K562 (cell line): ENCODE measurements at regions not wholly inside any gene's neighbourhood (a gene's known extent, or its start where the extent isn't known, plus 50 kb on each side); places are given as distances from the start of the nearest gene placed in this dataset.

Experiments used
- ATAC-seq: fragments of 200-7000 bp; cut with Tn5 transposase; 3 replicates; pipeline ENCODE4 v1.9.1; 2020; ENCODE audit warnings: moderate library complexity
- BruUV-seq: library from RNA; stranded (reverse); fragments of 400-500 nt; replicated peaks from 2 replicates; lab custom pipeline; 2021; lab: Mats Ljungman, UMichigan
- CTCF ChIA-PET: fragments of 300-600 bp; formaldehyde crosslinking; extraction: SDS; loops from one replicate; lab custom pipeline; 2021; ENCODE audit warnings: low intra/inter-chr PET ratio; lab: Yijun Ruan, JAX
- POLR2A ChIA-PET: fragments of 300-600, 350-650 bp; sonication (Branson Sonifier 250); formaldehyde crosslinking; extraction: SDS; loops from one replicate; lab custom pipeline; 2021; ENCODE audit warnings: antibody characterized with exemption, inconsistent platforms; lab: Yijun Ruan, JAX
- DNase-seq, 4 experiments: peaks; one replicate each; pipeline versions ENCODE4 v3.0.0 to v3.0.0-alpha.2; 2011 to 2018; ENCODE audit warnings: low spot score in 3 of 4, mixed read lengths in 3 of 4; ENCODE audit errors: extremely low read depth in 1 of 4
- FAIRE-seq: peaks from 2 replicates; lab custom pipeline; 2011; peaks lifted over from hg19 to GRCh38; lab: Jason Lieb, UNC
- H2AFZ ChIP-seq: 2 replicates; pipeline ENCODE4 v1.6.0; 2011; ENCODE audit warnings: low read depth, low read length, control low read depth, inconsistent platforms
- H3K27ac ChIP-seq: fragments of 200-600 bp; 3 replicates; pipeline ENCODE4 v1.8.0; 2011; ENCODE audit warnings: low read depth, mild to moderate bottlenecking, control low read depth, inconsistent platforms, low read length, moderate library complexity, mixed read lengths; ENCODE audit errors: extremely low read depth
- H3K27me3 ChIP-seq, 2 experiments: fragments of 300-600 bp in 1 of 2; 2 replicates in 1 of 2; 3 replicates in 1 of 2; pipeline versions ENCODE4 v1.6.0 to v1.8.0; 2011; ENCODE audit warnings: inconsistent platforms in 2 of 2, low read length in 2 of 2, mild to moderate bottlenecking in 1 of 2, mixed read lengths in 1 of 2, moderate library complexity in 1 of 2; ENCODE audit not compliant: control insufficient read depth in 2 of 2, insufficient read depth in 2 of 2
- H3K36me3 ChIP-seq: fragments of 300-600 bp; 3 replicates; pipeline ENCODE4 v1.8.0; 2011; ENCODE audit warnings: mild to moderate bottlenecking, low read length, inconsistent platforms; ENCODE audit not compliant: control insufficient read depth, insufficient read depth
- H3K4me1 ChIP-seq, 2 experiments: fragments of 200-600 bp in 1 of 2; replicated peaks in 1 of 2; 2 replicates in 1 of 2; 3 replicates in 1 of 2; pipeline versions ENCODE4 v1.5.1 to v1.8.0; 2011; ENCODE audit warnings: inconsistent platforms in 2 of 2, low read length in 2 of 2, mild to moderate bottlenecking in 1 of 2, mixed read lengths in 1 of 2, moderate library complexity in 1 of 2; ENCODE audit not compliant: control insufficient read depth in 2 of 2, insufficient read depth in 2 of 2
- H3K4me2 ChIP-seq: 2 replicates; pipeline ENCODE4 v1.6.1; 2011; ENCODE audit warnings: low read length, control low read depth, inconsistent platforms, mixed read lengths; ENCODE audit not compliant: insufficient read depth
- H3K4me3 ChIP-seq: fragments of 200-600 bp; sonication (generic), shearing (Covaris generic); 2 replicates; pipeline ENCODE4 v1.5.1; 2016; ENCODE audit warnings: control low read depth, inconsistent platforms
- H3K79me2 ChIP-seq: fragments of 200-600 bp; 3 replicates; pipeline ENCODE4 v1.8.0; 2011; ENCODE audit warnings: low read length, inconsistent platforms; ENCODE audit not compliant: control insufficient read depth, insufficient read depth
- H3K9ac ChIP-seq, 2 experiments: 2 replicates each; pipeline versions ENCODE4 v1.6.0 to v1.6.1; 2011; ENCODE audit warnings: low read depth in 2 of 2, low read length in 2 of 2, control low read depth in 1 of 2, inconsistent platforms in 1 of 2, mild to moderate bottlenecking in 1 of 2, mixed read lengths in 1 of 2; ENCODE audit not compliant: insufficient read depth in 1 of 2
- H3K9me1 ChIP-seq: one replicate; pipeline ENCODE4 v1.6.0; 2011; ENCODE audit warnings: inconsistent platforms, mild to moderate bottlenecking, low read length, moderate library complexity; ENCODE audit not compliant: control insufficient read depth, insufficient read depth
- H3K9me3 ChIP-seq: replicated peaks from 2 replicates; pipeline ENCODE4 v1.5.1; 2011; ENCODE audit warnings: low read depth, low read length, inconsistent platforms; ENCODE audit not compliant: control insufficient read depth, insufficient read depth
- H4K20me1 ChIP-seq: replicated peaks from 2 replicates; pipeline ENCODE4 v1.6.1; 2011; ENCODE audit warnings: low read length, inconsistent platforms, mixed read lengths; ENCODE audit not compliant: control insufficient read depth, insufficient read depth
- EGR1 ChIP-seq: fragments of 450-650 bp; conservative IDR thresholded peaks from 2 replicates; pipeline ENCODE4 v1.6.1; 2017; ENCODE audit warnings: mild to moderate bottlenecking
- GTF2A2 ChIP-seq: IDR thresholded peaks from 2 replicates; pipeline ENCODE4 v1.6.1; 2016; ENCODE audit warnings: mild to moderate bottlenecking, missing genetic modification characterization, missing compliant biosample characterization
- HNRNPL ChIP-seq: fragments of 200-400 bp; formaldehyde crosslinking; IDR thresholded peaks from 2 replicates; pipeline ENCODE4 v1.6.1; 2017; ENCODE audit warnings: low read depth, mild to moderate bottlenecking, low read length
- HOXB6 ChIP-seq: fragments of 250-450 bp; sonication (Bioruptor Pico); IDR thresholded peaks from 2 replicates; pipeline ENCODE4 v1.5.1; 2022; ENCODE audit warnings: mild to moderate bottlenecking, borderline replicate concordance
- JUNB ChIP-seq: fragments of 450-650 bp; formaldehyde crosslinking; conservative IDR thresholded peaks from 2 replicates; pipeline ENCODE4 v1.4.0; 2020; ENCODE audit warnings: mild to moderate bottlenecking
- NRF1 ChIP-seq, 2 experiments: fragments of 450-650 bp; IDR thresholded peaks in 1 of 2; conservative IDR thresholded peaks in 1 of 2; 2 replicates each; pipeline ENCODE4 v1.6.1; 2014; ENCODE audit warnings: mild to moderate bottlenecking in 2 of 2
- TAL1 ChIP-seq: fragments of 450-650 bp; IDR thresholded peaks from 2 replicates; pipeline ENCODE4 v1.6.1; 2016; ENCODE audit warnings: mild to moderate bottlenecking
- YY1 ChIP-seq, 3 experiments: IDR thresholded peaks; 2 replicates each; pipeline ENCODE4 v1.6.1; 2011; ENCODE audit warnings: low read length in 2 of 3, mild to moderate bottlenecking in 2 of 3, moderate library complexity in 2 of 3, borderline replicate concordance in 1 of 3, control low read depth in 1 of 3, low read depth in 1 of 3; ENCODE audit not compliant: insufficient read depth in 3 of 3, insufficient replicate concordance in 2 of 3, control insufficient read depth in 1 of 3, insufficient read length in 1 of 3; ENCODE audit errors: extremely low read depth in 1 of 3
- ZNF212 ChIP-seq: fragments of 450-650 bp; formaldehyde crosslinking; IDR thresholded peaks from 2 replicates; pipeline ENCODE4 v1.4.0; 2020; ENCODE audit warnings: mild to moderate bottlenecking
- ZNF23 ChIP-seq: fragments of 250-450 bp; sonication (Bioruptor Pico); IDR thresholded peaks from 2 replicates; pipeline ENCODE4 v1.4.0; 2020; ENCODE audit warnings: mild to moderate bottlenecking
- ZNF431 ChIP-seq: sonication (generic); formaldehyde crosslinking; IDR thresholded peaks from 2 replicates; pipeline ENCODE4 v1.8.0; 2022; ENCODE audit warnings: mild to moderate bottlenecking, missing genetic modification reagents
- ZNF584 ChIP-seq: fragments of 200-800 bp; sonication (Bioruptor generic); IDR thresholded peaks from 2 replicates; pipeline ENCODE4 v1.6.1; 2016; ENCODE audit warnings: low read depth, mild to moderate bottlenecking, missing genetic modification characterization, missing compliant biosample characterization
- ZNF778 ChIP-seq: fragments of 450-650 bp; formaldehyde crosslinking; IDR thresholded peaks from 2 replicates; pipeline ENCODE4 v1.4.0; 2020; ENCODE audit warnings: mild to moderate bottlenecking, moderate library complexity
- WGBS: fragments of 100-300 bp; shearing (Covaris generic); methylation state at CpG from one replicate; pipeline ENCODE4 v1.1.6; 2016; ENCODE audit warnings: low coverage, mixed read lengths; ENCODE audit not compliant: insufficient coverage; ENCODE audit errors: missing lambda C conversion rate; 5-methylcytosine and 5-hydroxymethylcytosine counted together
- in situ Hi-C: fragments of 300-500 bp; cut with MboI; formaldehyde crosslinking; loops from 4 replicates; pipeline ENCODE4 v1.15.0; 2018; ENCODE audit warnings: inconsistent platforms, mixed read lengths
- intact Hi-C: fragments of 100-400 bp; cut with micrococcal nuclease; formaldehyde crosslinking; loops from 2 replicates; pipeline ENCODE4 v1.14.2; 2022
- TF ChIP-seq, protein P1 (sequence below): fragments of 250-450 bp; sonication (Bioruptor Pico); IDR thresholded peaks from 2 replicates; pipeline ENCODE4 v1.6.1; 2021; ENCODE audit warnings: mild to moderate bottlenecking
- TF ChIP-seq, protein P2 (sequence below): sonication (generic); formaldehyde crosslinking; IDR thresholded peaks from 2 replicates; pipeline ENCODE4 v1.8.1; 2023; ENCODE audit warnings: mild to moderate bottlenecking, missing genetic modification reagents
- TF ChIP-seq, protein P3 (sequence below): fragments of 450-650 bp; IDR thresholded peaks from 2 replicates; pipeline ENCODE4 v1.6.1; 2016; ENCODE audit warnings: antibody characterized with exemption
- TF ChIP-seq, protein P4 (sequence below): fragments of 250-450 bp; sonication (Bioruptor Pico); IDR thresholded peaks from 2 replicates; pipeline ENCODE4 v1.4.0; 2020

DNA sequence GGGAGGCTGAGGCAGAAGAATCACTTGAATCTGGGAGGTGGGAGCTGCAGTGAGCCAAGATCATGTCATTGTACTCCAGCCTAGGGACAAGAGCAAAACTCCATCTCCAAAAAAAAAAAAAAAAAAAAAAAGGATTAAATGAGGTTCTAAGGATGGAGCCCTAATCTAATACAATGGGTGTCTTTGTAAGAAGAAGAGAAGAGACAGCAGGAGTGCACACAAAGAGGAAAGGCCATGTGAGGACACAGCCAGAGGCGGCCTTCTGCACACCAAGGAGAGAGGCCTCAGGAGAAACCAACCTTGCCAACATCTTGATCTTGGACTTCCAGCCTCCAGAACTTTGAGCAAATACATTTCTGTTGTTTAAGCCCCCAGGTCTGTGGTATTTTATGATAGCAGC, 66.6 kb upstream of the CECR2 start (continued):
- TF ChIP-seq YY1 (IDR thresholded peaks at IDR 0.05; ENCODE audit: borderline replicate concordance in 1 of 3, control insufficient read depth in 1 of 3, extremely low read depth in 1 of 3, insufficient read depth in 3 of 3, insufficient read length in 1 of 3, insufficient replicate concordance in 2 of 3, low read depth in 1 of 3, low read length in 2 of 3) (no peak), ZNF212 (CRISPR knock-in tag) (no peak), GTF2A2 (no peak), HNRNPL (no peak)
- TF ChIP-seq, protein P1, sequence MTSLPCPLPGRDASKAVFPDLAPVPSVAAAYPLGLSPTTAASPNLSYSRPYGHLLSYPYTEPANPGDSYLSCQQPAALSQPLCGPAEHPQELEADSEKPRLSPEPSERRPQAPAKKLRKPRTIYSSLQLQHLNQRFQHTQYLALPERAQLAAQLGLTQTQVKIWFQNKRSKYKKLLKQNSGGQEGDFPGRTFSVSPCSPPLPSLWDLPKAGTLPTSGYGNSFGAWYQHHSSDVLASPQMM (CRISPR knock-in tag): no peak
- TF ChIP-seq, protein P2, sequence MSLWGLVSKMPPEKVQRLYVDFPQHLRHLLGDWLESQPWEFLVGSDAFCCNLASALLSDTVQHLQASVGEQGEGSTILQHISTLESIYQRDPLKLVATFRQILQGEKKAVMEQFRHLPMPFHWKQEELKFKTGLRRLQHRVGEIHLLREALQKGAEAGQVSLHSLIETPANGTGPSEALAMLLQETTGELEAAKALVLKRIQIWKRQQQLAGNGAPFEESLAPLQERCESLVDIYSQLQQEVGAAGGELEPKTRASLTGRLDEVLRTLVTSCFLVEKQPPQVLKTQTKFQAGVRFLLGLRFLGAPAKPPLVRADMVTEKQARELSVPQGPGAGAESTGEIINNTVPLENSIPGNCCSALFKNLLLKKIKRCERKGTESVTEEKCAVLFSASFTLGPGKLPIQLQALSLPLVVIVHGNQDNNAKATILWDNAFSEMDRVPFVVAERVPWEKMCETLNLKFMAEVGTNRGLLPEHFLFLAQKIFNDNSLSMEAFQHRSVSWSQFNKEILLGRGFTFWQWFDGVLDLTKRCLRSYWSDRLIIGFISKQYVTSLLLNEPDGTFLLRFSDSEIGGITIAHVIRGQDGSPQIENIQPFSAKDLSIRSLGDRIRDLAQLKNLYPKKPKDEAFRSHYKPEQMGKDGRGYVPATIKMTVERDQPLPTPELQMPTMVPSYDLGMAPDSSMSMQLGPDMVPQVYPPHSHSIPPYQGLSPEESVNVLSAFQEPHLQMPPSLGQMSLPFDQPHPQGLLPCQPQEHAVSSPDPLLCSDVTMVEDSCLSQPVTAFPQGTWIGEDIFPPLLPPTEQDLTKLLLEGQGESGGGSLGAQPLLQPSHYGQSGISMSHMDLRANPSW (CRISPR knock-in tag): no peak
- TF ChIP-seq, all 486 proteins: peak for 0

DNA sequence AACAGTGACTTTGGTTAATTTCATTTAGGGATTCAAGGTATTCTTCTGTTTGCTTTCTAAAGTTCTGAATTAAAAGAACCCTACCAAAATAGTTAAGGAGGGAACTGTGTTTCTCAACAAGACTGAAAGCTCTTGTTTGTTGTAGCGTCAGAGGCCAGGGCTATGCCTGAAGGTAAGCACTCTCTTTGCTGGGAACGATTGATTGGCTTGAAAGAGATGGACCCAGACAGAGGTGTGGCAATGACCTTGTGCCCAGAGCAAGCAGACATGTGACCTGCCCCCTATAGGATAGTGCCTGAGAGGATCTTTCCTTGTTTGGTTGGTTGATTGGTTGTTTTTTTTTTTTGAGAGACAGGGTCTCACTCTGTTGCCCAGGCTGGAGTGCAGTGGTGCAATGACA, 68.3 kb upstream of the CECR2 start:
- H3K36me3 ChIP-seq: no peaks in the 10 kb centered on the region
- no peak overlapping the region for H3K27ac ChIP-seq
- H3K4me2 ChIP-seq: no peak overlapping the region
- H3K27me3 ChIP-seq: peaks cover 6 to 13% of the 10 kb centered on the region in 2 experiments; a peak in 4 of 5 replicates
- ATAC-seq (no peak), FAIRE-seq (no peak), DNase-seq (no peak)
- H3K79me2 ChIP-seq: no peaks in the 10 kb centered on the region
- intact Hi-C loops: no loop called here
- BruUV-seq: no TSS peak
- H3K4me1 ChIP-seq: no peaks in the 10 kb centered on the region
- H3K9ac ChIP-seq: no peak overlapping the region
- 0% methylated on average over 2 of the region's 2 CpGs for WGBS
- H3K9me3 ChIP-seq: no peaks in the 10 kb centered on the region
- H3K9me1 ChIP-seq: no peaks in the 10 kb centered on the region
- POLR2A ChIA-PET: no interaction called here
- no peaks in the 10 kb centered on the region; the same call in 1 of the 2 replicates for H4K20me1 ChIP-seq
- H2AFZ ChIP-seq: no peak overlapping the region
- no peak overlapping the region for H3K4me3 ChIP-seq
- CTCF ChIA-PET: no interaction called here
- in situ Hi-C loops: no loop called here
- TF ChIP-seq ZNF431: no peak
- TF ChIP-seq, protein P3, sequence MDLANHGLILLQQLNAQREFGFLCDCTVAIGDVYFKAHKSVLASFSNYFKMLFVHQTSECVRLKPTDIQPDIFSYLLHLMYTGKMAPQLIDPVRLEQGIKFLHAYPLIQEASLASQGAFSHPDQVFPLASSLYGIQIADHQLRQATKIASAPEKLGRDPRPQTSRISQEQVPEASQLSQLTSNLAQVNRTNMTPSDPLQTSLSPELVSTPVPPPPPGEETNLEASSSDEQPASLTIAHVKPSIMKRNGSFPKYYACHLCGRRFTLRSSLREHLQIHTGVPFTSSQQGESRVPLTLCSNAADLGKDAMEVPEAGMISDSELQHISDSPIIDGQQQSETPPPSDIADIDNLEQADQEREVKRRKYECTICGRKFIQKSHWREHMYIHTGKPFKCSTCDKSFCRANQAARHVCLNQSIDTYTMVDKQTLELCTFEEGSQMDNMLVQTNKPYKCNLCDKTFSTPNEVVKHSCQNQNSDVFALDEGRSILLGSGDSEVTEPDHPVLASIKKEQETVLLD: no peak
- no peak for TF ChIP-seq EGR1
- no peak for TF ChIP-seq TAL1
- TF ChIP-seq HOXB6 (CRISPR knock-in tag): no peak
- TF ChIP-seq, protein P4, sequence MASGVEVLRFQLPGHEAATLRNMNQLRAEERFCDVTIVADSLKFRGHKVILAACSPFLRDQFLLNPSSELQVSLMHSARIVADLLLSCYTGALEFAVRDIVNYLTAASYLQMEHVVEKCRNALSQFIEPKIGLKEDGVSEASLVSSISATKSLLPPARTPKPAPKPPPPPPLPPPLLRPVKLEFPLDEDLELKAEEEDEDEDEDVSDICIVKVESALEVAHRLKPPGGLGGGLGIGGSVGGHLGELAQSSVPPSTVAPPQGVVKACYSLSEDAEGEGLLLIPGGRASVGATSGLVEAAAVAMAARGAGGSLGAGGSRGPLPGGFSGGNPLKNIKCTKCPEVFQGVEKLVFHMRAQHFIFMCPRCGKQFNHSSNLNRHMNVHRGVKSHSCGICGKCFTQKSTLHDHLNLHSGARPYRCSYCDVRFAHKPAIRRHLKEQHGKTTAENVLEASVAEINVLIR (CRISPR knock-in tag): no peak
- no peak for TF ChIP-seq ZNF23
- TF ChIP-seq JUNB (CRISPR knock-in tag): no peak
- TF ChIP-seq ZNF584 (CRISPR knock-in tag): no peak
- no peak for TF ChIP-seq ZNF778
- TF ChIP-seq NRF1 (conservative IDR thresholded peaks at IDR 0.05 in 1 of 2, IDR thresholded peaks at IDR 0.05 in 1 of 2): no peak
